ENCODE measurements at regions not wholly inside any gene's neighbourhood (a gene's known extent, or its start where the extent isn't known, plus 50 kb on each side); places are given as distances from the start of the nearest gene placed in this dataset.
"Not testable (repeated sequence)": the region's sequence is repeated elsewhere in the genome, so short reads cannot be mapped to it uniquely, and the experiment has no call there.

- H3K27ac ChIP-seq, result no peak overlapping the region
- ChIA-PET CTCF (no interaction called here), POLR2A (ENCODE audit: low non-redundant PET) (no interaction called here)
- TF ChIP-seq, protein P1, sequence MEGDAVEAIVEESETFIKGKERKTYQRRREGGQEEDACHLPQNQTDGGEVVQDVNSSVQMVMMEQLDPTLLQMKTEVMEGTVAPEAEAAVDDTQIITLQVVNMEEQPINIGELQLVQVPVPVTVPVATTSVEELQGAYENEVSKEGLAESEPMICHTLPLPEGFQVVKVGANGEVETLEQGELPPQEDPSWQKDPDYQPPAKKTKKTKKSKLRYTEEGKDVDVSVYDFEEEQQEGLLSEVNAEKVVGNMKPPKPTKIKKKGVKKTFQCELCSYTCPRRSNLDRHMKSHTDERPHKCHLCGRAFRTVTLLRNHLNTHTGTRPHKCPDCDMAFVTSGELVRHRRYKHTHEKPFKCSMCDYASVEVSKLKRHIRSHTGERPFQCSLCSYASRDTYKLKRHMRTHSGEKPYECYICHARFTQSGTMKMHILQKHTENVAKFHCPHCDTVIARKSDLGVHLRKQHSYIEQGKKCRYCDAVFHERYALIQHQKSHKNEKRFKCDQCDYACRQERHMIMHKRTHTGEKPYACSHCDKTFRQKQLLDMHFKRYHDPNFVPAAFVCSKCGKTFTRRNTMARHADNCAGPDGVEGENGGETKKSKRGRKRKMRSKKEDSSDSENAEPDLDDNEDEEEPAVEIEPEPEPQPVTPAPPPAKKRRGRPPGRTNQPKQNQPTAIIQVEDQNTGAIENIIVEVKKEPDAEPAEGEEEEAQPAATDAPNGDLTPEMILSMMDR (conservative IDR thresholded peaks at IDR 0.05; ENCODE audit: low read depth), result no peak
- no peak for DNase-seq (ENCODE audit: low spot score)
Measured at GRCh38 chr14:101289911-101290310, 271.4 kb upstream of the DIO3 start.

GRCh38 chr14:101290611-101291010 is 270.7 kb upstream of the DIO3 start:
- no peak for DNase-seq (ENCODE audit: low spot score)
- TF ChIP-seq, protein P1 (conservative IDR thresholded peaks at IDR 0.05; ENCODE audit: low read depth), result no peak
- H3K27ac ChIP-seq, result no peak overlapping the region
- ChIA-PET POLR2A (ENCODE audit: low non-redundant PET) (no interaction called here), CTCF (no interaction called here)

GRCh38 chr14:101291390-101291789 is 269.9 kb upstream of the DIO3 start:
- ChIA-PET POLR2A (ENCODE audit: low non-redundant PET) (no interaction called here), CTCF (no interaction called here)
- TF ChIP-seq, protein P1 (conservative IDR thresholded peaks at IDR 0.05; ENCODE audit: low read depth), result no peak
- DNase-seq (ENCODE audit: low spot score), result no peak
- no peak overlapping the region for H3K27ac ChIP-seq

GRCh38 chr14:101292448-101292847 is 268.8 kb upstream of the DIO3 start:
- DNase-seq (ENCODE audit: low spot score), result no peak
- TF ChIP-seq, protein P1 (conservative IDR thresholded peaks at IDR 0.05; ENCODE audit: low read depth), result no peak
- CTCF ChIA-PET, result no interaction called here
- H3K27ac ChIP-seq, result no peak overlapping the region
- POLR2A ChIA-PET (ENCODE audit: low non-redundant PET), result no interaction called here

GRCh38 chr14:101293605-101294004 is 267.7 kb upstream of the DIO3 start:
- no peak for DNase-seq (ENCODE audit: low spot score)
- POLR2A ChIA-PET (ENCODE audit: low non-redundant PET), result no interaction called here
- TF ChIP-seq, protein P1 (conservative IDR thresholded peaks at IDR 0.05; ENCODE audit: low read depth), result no peak
- CTCF ChIA-PET, result no interaction called here
- H3K27ac ChIP-seq, result no peak overlapping the region

DNA sequence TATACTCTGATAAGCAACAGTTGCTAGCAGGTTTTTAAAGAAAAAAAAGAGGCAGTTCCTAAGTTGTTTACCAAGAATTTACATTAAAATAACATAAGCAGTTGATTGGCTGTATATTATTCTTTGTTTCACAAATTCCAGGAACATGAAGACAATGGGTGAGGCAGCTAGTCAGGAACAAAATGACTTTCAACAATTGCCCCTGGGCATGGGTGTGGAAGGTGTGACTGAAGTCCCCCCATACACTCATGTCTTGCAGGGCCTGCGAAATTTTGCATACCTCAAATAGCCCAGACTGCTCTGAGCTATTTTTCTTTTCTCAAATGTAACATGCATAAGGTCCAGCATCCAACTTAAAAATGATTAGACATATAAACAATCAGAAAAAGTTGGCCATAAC is 267.2 kb upstream of the DIO3 start:
- TF ChIP-seq, protein P1 (conservative IDR thresholded peaks at IDR 0.05; ENCODE audit: low read depth), result no peak
- ChIA-PET POLR2A (ENCODE audit: low non-redundant PET) (no interaction called here), CTCF (no interaction called here)
- H3K27ac ChIP-seq, result no peak overlapping the region
- DNase-seq (ENCODE audit: low spot score), result no peak

DNA sequence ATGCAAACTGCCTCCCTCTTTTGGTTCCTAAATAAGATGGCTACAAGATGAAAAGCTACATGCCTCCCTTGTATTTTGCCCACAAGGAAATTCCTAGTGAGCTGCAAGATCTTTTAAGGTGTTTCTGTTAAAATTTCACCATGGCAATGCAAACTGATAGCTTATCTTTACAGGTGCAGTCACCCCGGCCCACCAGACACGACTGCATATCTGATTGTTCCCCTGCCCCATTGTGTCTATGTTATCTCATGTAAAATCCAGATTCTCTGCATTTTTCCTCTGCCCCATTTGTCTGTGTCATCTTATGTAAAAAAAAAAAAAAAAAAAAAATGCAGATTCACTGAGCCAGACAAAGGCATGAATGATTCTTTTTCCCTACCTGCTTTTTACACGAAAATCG is 261.5 kb upstream of the DIO3 start:
- POLR2A ChIA-PET (ENCODE audit: low non-redundant PET); DNase-seq (ENCODE audit: low spot score); H3K27ac ChIP-seq: not testable (repeated sequence)
- CTCF ChIA-PET, result interaction anchor here (0.9 kb wide), 1 partner anchor 318 kb away, joined by 4 read pairs; no protein-coding TSS in a partner anchor

Measured in RWPE1 (cell line).